GM23338 (cell line): ENCODE measurements at regions not wholly inside any gene's neighbourhood (a gene's known extent, or its start where the extent isn't known, plus 50 kb on each side); places are given as distances from the start of the nearest gene placed in this dataset.

Experiments used
- ATAC-seq: fragments of 200-7000 bp; cut with Tn5 transposase; 3 replicates; pipeline ENCODE4 v1.9.1; 2020
- DNase-seq: peaks from one replicate; pipeline ENCODE4 v3.0.0-alpha.2; 2015; ENCODE audit warnings: low spot score
- H2AFZ ChIP-seq: fragments of 200-600 bp; sonication (generic); 2 replicates; pipeline ENCODE4 v1.8.0; 2016; ENCODE audit warnings: antibody characterized with exemption, mild to moderate bottlenecking, moderate library complexity
- H3F3A ChIP-seq: fragments of 200-600 bp; sonication (generic); replicated peaks from 2 replicates; pipeline ENCODE4 v1.8.0; 2017; ENCODE audit warnings: antibody characterized with exemption, mixed run types, low read depth
- H3K27ac ChIP-seq: fragments of 200-600 bp; sonication (generic); 2 replicates; pipeline ENCODE4 v1.6.1; 2016; ENCODE audit warnings: low read depth
- H3K27me3 ChIP-seq: fragments of 200-600 bp; sonication (generic); 2 replicates; pipeline ENCODE4 v1.8.0; 2016; ENCODE audit warnings: mild to moderate bottlenecking, mixed run types, moderate library complexity; ENCODE audit not compliant: insufficient read depth
- H3K36me3 ChIP-seq: fragments of 200-600 bp; sonication (generic); 2 replicates; pipeline ENCODE4 v1.8.0; 2016; ENCODE audit warnings: mild to moderate bottlenecking; ENCODE audit not compliant: insufficient read depth
- H3K4me1 ChIP-seq: fragments of 200-600 bp; sonication (generic); 2 replicates; pipeline ENCODE4 v1.8.0; 2016; ENCODE audit warnings: mild to moderate bottlenecking, moderate library complexity; ENCODE audit not compliant: insufficient read depth
- H3K4me2 ChIP-seq: fragments of 200-600 bp; sonication (generic); 2 replicates; pipeline ENCODE4 v1.7.1; 2017; ENCODE audit warnings: mixed run types
- H3K4me3 ChIP-seq: fragments of 200-600 bp; sonication (generic); 2 replicates; pipeline ENCODE4 v1.6.1; 2016; ENCODE audit warnings: mixed run types
- H3K79me2 ChIP-seq: fragments of 200-600 bp; sonication (generic); replicated peaks from 2 replicates; pipeline ENCODE4 v1.8.0; 2017; ENCODE audit warnings: mild to moderate bottlenecking; ENCODE audit not compliant: insufficient read depth
- H3K9me2 ChIP-seq: fragments of 200-600 bp; sonication (generic); 2 replicates; pipeline ENCODE4 v1.8.0; 2017; ENCODE audit not compliant: insufficient read depth
- H4K20me1 ChIP-seq: fragments of 200-600 bp; sonication (generic); replicated peaks from 2 replicates; pipeline ENCODE4 v1.8.0; 2017; ENCODE audit warnings: mild to moderate bottlenecking; ENCODE audit not compliant: insufficient read depth
- H3K27ac Mint-ChIP-seq: 2 replicates; pipeline ENCODE4 v1.8.0; 2020; ENCODE audit warnings: inconsistent platforms, mild to moderate bottlenecking, moderate library complexity, mixed read lengths
- H3K27me3 Mint-ChIP-seq: 3 replicates; pipeline ENCODE4 v1.8.0; 2022; ENCODE audit warnings: low read depth, mild to moderate bottlenecking, moderate library complexity, mixed read lengths, inconsistent platforms; ENCODE audit not compliant: insufficient read depth, poor library complexity
- H3K36me3 Mint-ChIP-seq: 3 replicates; pipeline ENCODE4 v1.8.0; 2021; ENCODE audit warnings: low read depth, mild to moderate bottlenecking, inconsistent platforms, moderate library complexity, mixed read lengths
- H3K4me1 Mint-ChIP-seq: 3 replicates; pipeline ENCODE4 v1.8.0; 2020; ENCODE audit warnings: mild to moderate bottlenecking, inconsistent platforms, mixed read lengths
- H3K4me3 Mint-ChIP-seq: 3 replicates; pipeline ENCODE4 v1.8.0; 2021; ENCODE audit warnings: moderate library complexity, mild to moderate bottlenecking, inconsistent platforms, mixed read lengths
- H3K9me3 Mint-ChIP-seq: 3 replicates; pipeline ENCODE4 v1.8.0; 2020; ENCODE audit warnings: moderate library complexity, mild to moderate bottlenecking, inconsistent platforms, mixed read lengths
- ETS1 ChIP-seq: IDR thresholded peaks from 2 replicates; pipeline ENCODE4 v1.6.1; 2016; ENCODE audit warnings: antibody characterized with exemption
- EZH2phosphoT487 ChIP-seq: fragments of 200-600 bp; sonication (generic); IDR thresholded peaks from one replicate; pipeline ENCODE4 v1.8.1; 2018; ENCODE audit warnings: antibody characterized with exemption; ENCODE audit not compliant: unreplicated experiment
- STAT1 ChIP-seq: IDR thresholded peaks from one replicate; pipeline ENCODE4 v1.6.1; 2016; ENCODE audit warnings: antibody characterized with exemption; ENCODE audit not compliant: unreplicated experiment
- ZNF114 ChIP-seq: fragments of 250-450 bp; sonication (Bioruptor Pico); IDR thresholded peaks from 2 replicates; pipeline ENCODE4 v1.5.0; 2020; ENCODE audit warnings: mild to moderate bottlenecking, moderate library complexity
- ZNF462 ChIP-seq: fragments of 250-450 bp; sonication (Bioruptor Pico); IDR thresholded peaks from 2 replicates; pipeline ENCODE4 v1.5.0; 2020; ENCODE audit warnings: mild to moderate bottlenecking, moderate library complexity

GRCh38 chr4:176548571-176548970 lies 228.8 kb downstream of the SPCS3 start:
- Histone ChIP-seq H3K9me2 (no peaks in the 10 kb centered on the region), H3K27me3 (no peaks in the 10 kb centered on the region), H3K4me2 (no peak overlapping the region), H3K79me2 (no peaks in the 10 kb centered on the region), H3K4me3 (no peak overlapping the region), H3F3A (no peaks in the 10 kb centered on the region), H3K36me3 (no peaks in the 10 kb centered on the region), H2AFZ (peak overlapping the region; percentile 43; the same call in 1 of the 2 replicates), H3K27ac (no peak overlapping the region), H3K4me1 (no peaks in the 10 kb centered on the region), H4K20me1 (no peaks in the 10 kb centered on the region)
- H3K4me3 Mint-ChIP-seq: no peak overlapping the region
- no peak for TF ChIP-seq ETS1
- no peak for TF ChIP-seq STAT1
- TF ChIP-seq ZNF114 (CRISPR knock-in tag): no peak
- TF ChIP-seq EZH2phosphoT487: no peak
- TF ChIP-seq ZNF462 (CRISPR knock-in tag): no peak
- H3K27ac Mint-ChIP-seq: no peak overlapping the region
- DNase-seq: no peak
- no peaks in the 10 kb centered on the region for H3K9me3 Mint-ChIP-seq
- no peaks in the 10 kb centered on the region for H3K36me3 Mint-ChIP-seq
- H3K27me3 Mint-ChIP-seq: no peaks in the 10 kb centered on the region
- ATAC-seq: no peak
- H3K4me1 Mint-ChIP-seq: no peaks in the 10 kb centered on the region
